HFF-Myc (cell line): ENCODE measurements at regions not wholly inside any gene's neighbourhood (a gene's known extent, or its start where the extent isn't known, plus 50 kb on each side); places are given as distances from the start of the nearest gene placed in this dataset.

ENCODE experiments used
- DNase-seq: peaks from one replicate; pipeline ENCODE4 v3.0.0-alpha.2; 2011; ENCODE audit warnings: low read depth; ENCODE audit errors: extremely low read depth
- H3K4me3 ChIP-seq: replicated peaks from 2 replicates; pipeline ENCODE4 v1.5.1; 2011; ENCODE audit warnings: low read depth, mild to moderate bottlenecking, control low read depth, low read length
- TF ChIP-seq, protein P1 (sequence below): IDR thresholded peaks from 2 replicates; pipeline ENCODE4 v1.5.1; 2012; ENCODE audit warnings: mild to moderate bottlenecking, low read depth, low read length, control low read depth; ENCODE audit errors: missing control alignments

DNA sequence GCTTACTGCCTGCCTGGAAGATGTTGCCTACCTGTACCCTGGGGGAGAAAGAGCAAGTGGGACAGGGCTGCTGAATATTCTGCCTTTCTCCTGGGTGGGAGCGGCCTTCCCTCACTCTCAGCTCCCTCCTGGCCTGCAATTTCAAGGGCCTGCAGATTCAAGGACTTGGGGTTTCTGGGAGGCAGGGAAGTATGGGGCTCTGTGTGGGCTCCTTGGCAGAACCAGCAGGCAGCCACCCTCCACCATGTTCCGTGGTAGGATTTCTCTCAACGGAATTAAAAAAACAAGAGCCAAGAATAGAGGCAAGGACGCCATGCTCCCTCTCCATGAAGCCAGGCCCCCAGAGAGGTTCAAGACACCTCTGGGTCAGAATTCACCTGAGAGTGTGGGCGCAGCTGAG, 127.7 kb downstream of the NAV1 start:
- H3K4me3 ChIP-seq = no peak overlapping the region
- TF ChIP-seq, protein P1, sequence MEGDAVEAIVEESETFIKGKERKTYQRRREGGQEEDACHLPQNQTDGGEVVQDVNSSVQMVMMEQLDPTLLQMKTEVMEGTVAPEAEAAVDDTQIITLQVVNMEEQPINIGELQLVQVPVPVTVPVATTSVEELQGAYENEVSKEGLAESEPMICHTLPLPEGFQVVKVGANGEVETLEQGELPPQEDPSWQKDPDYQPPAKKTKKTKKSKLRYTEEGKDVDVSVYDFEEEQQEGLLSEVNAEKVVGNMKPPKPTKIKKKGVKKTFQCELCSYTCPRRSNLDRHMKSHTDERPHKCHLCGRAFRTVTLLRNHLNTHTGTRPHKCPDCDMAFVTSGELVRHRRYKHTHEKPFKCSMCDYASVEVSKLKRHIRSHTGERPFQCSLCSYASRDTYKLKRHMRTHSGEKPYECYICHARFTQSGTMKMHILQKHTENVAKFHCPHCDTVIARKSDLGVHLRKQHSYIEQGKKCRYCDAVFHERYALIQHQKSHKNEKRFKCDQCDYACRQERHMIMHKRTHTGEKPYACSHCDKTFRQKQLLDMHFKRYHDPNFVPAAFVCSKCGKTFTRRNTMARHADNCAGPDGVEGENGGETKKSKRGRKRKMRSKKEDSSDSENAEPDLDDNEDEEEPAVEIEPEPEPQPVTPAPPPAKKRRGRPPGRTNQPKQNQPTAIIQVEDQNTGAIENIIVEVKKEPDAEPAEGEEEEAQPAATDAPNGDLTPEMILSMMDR = no peak
- DNase-seq = no peak

DNA sequence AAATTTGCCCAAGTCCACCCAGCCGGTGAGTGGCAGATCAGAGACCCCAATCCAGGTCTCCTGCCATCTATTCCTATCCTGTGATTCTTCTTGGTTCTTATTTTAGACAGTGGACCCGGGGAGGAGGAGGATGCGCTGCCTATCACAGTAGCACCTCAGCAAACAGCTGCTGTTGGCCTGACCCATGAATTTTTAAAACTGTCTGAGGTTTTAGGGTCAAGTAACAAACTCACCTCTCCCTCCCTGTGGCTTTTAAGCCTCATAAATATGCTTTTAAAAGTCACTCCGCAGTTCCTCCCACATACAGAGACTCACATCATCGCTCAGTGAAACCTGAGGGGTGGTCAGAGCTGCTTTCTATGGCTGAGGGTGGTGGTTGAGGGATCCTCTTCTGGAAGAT, 128.6 kb downstream of the NAV1 start:
- DNase-seq = no peak
- H3K4me3 ChIP-seq = no peak overlapping the region
- TF ChIP-seq, protein P1 = no peak

DNA sequence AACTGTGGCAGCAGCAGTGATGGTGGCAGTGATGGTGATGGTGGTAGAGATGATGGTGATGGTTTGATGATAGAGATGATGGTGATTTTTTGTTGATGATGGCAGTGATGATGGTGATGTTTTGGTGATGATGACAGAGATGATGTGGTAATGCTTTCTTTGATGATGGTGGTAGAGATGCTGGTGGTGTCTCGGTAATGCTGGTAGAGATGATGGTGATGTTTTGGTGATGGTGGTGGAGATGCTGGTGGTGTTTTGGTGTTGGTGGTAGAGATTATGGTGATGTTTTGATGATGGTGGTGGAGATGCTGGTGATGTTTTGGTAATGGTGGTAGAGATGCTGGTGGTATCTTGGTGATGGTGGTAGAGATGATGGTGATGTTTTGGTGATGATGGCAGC, 131.6 kb downstream of the NAV1 start:
- no peak overlapping the region for H3K4me3 ChIP-seq
- no peak for DNase-seq
- TF ChIP-seq, protein P1 = no peak

DNA sequence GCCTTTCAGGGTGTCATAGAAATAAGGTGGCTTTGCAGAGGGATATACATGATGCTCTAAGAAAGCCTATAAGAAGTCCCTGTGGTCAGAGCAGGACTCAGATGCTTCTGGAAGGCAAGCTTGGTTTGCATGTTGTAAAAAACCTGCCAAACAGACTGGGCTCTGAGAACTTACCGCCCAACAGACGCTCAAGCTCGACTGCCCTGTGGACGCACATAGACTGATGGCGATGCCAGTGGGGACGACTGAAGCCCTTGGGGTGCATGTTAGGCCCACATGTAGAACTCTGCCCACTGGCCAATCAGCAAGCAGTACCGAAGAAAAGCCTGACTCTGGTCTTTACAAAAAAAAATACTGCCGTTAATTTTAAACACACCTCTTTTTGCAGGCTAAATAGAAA, 133.8 kb downstream of the NAV1 start:
- DNase-seq = no peak
- TF ChIP-seq, protein P1 = no peak
- no peak overlapping the region for H3K4me3 ChIP-seq

DNA sequence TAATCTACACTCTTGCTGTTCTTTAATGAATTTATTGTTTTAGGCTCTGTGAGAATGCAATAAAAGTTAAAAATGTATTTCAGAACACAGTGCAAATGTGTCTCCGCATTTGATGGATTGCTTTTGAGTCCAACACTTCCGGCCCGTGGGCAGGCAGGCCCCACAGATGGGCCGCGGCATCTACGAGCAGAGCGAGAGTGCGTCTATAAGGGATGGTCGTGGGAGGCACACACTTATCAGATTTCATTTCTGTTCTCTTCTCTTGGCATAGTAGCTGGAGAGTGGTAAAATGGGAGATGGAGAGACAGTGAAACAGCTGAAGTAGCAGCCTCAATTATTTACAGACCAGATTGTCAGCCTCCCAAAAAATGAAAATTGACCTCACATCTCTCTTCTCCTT, 134.2 kb downstream of the NAV1 start:
- TF ChIP-seq, protein P1 = no peak
- no peak for DNase-seq
- H3K4me3 ChIP-seq = no peak overlapping the region

DNA sequence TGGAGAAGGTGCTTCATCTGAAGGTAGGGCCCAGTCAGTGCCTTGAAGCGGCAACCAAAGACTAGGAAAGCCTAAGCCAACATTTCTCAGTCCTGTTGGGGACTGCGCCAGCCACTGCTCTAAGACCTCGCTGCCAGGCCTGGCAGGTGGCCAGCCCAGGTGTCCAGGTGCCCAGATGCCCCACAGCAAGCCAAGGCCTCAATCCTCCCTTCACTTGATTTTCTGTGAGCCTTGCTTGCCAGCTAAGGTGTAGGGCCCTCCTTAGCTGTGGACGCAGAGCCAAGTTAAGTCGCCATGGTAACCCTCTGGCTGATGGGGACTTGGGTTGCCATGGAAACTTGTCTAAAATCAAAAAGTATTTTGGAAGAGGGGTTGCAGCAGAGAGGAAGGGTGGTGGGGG, 135.0 kb downstream of the NAV1 start:
- no peak for DNase-seq
- TF ChIP-seq, protein P1 = no peak
- no peak overlapping the region for H3K4me3 ChIP-seq

DNA sequence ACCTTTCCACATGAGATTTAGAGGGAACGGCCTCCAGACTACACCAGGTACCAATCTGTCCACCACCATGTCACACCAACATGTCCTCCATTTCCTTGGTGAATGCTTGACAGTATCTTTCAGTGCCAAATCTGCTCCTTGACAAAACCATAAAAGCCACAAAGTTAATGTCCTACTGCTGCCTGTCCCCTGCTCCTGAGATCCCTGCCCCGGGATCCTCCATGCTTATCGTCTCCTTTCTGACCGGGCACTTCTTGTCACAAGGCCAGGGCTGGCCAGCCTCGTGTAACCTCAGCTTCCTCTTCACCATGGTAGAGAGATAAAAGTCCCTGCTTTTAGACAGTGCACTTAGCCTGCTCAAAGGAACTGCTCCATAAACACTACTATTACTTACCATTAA, 136.2 kb downstream of the NAV1 start:
- no peak for DNase-seq
- TF ChIP-seq, protein P1 = no peak
- H3K4me3 ChIP-seq = no peak overlapping the region
